A673 (cell line): ENCODE measurements at regions not wholly inside any gene's neighbourhood (a gene's known extent, or its start where the extent isn't known, plus 50 kb on each side); places are given as distances from the start of the nearest gene placed in this dataset.

ENCODE experiments used
- CTCF ChIP-seq: fragments of 300-800, 200-600 bp; sonication (generic); conservative IDR thresholded peaks from 2 replicates; pipeline ENCODE4 v1.5.1; 2017; ENCODE audit warnings: low read depth, mild to moderate bottlenecking, antibody characterized with exemption, low read length, moderate library complexity, mixed read lengths
- EZH2 ChIP-seq: fragments of 200-600 bp; sonication (generic); IDR thresholded peaks from 2 replicates; pipeline ENCODE4 v1.6.1; 2017; ENCODE audit warnings: borderline replicate concordance, low read depth, mild to moderate bottlenecking, mixed read lengths, antibody characterized with exemption, low read length; ENCODE audit not compliant: poor library complexity, severe bottlenecking

- no peak for TF ChIP-seq CTCF
- TF ChIP-seq EZH2 = no peak
These were observed 181.8 kb upstream of the IL12B start for GRCh38 chr5:159512064-159512463.
